ENCODE measurements at regions not wholly inside any gene's neighbourhood (a gene's known extent, or its start where the extent isn't known, plus 50 kb on each side); places are given as distances from the start of the nearest gene placed in this dataset.

GRCh38 chr16:85500220-85500619 is 112.9 kb upstream of the GSE1 start:
- no peaks in the 10 kb centered on the region for H3K9me3 Mint-ChIP-seq (ENCODE audit: unreplicated experiment)
- DNase-seq (ENCODE audit: low spot score), result no peak
- no peak overlapping the region for H3K4me3 Mint-ChIP-seq (ENCODE audit: unreplicated experiment)
- no peak for TF ChIP-seq CTCF (IDR thresholded peaks at IDR 0.05; ENCODE audit: unreplicated experiment)
- H3K4me1 Mint-ChIP-seq (ENCODE audit: unreplicated experiment), result peaks cover 6% of the 10 kb centered on the region
- no peak overlapping the region for H3K27ac Mint-ChIP-seq (ENCODE audit: unreplicated experiment)
- peaks cover 9% of the 10 kb centered on the region for H3K27me3 Mint-ChIP-seq (ENCODE audit: unreplicated experiment)
- no peaks in the 10 kb centered on the region for H3K36me3 Mint-ChIP-seq (ENCODE audit: low read depth, unreplicated experiment)

- no peak for TF ChIP-seq CTCF (IDR thresholded peaks at IDR 0.05; ENCODE audit: unreplicated experiment)
- peaks cover 9% of the 10 kb centered on the region for H3K27me3 Mint-ChIP-seq (ENCODE audit: unreplicated experiment)
- DNase-seq (ENCODE audit: low spot score), result no peak
- H3K4me1 Mint-ChIP-seq (ENCODE audit: unreplicated experiment), result peaks cover 13% of the 10 kb centered on the region
- H3K9me3 Mint-ChIP-seq (ENCODE audit: unreplicated experiment), result no peaks in the 10 kb centered on the region
- H3K4me3 Mint-ChIP-seq (ENCODE audit: unreplicated experiment), result no peak overlapping the region
- no peak overlapping the region for H3K27ac Mint-ChIP-seq (ENCODE audit: unreplicated experiment)
- H3K36me3 Mint-ChIP-seq (ENCODE audit: low read depth, unreplicated experiment), result no peaks in the 10 kb centered on the region
Measured at GRCh38 chr16:85501900-85502299, 111.2 kb upstream of the GSE1 start.

- H3K4me1 Mint-ChIP-seq (ENCODE audit: unreplicated experiment), result peaks cover 16% of the 10 kb centered on the region
- no peak overlapping the region for H3K27ac Mint-ChIP-seq (ENCODE audit: unreplicated experiment)
- no peak for DNase-seq (ENCODE audit: low spot score)
- H3K9me3 Mint-ChIP-seq (ENCODE audit: unreplicated experiment), result no peaks in the 10 kb centered on the region
- no peak overlapping the region for H3K4me3 Mint-ChIP-seq (ENCODE audit: unreplicated experiment)
- no peaks in the 10 kb centered on the region for H3K36me3 Mint-ChIP-seq (ENCODE audit: low read depth, unreplicated experiment)
- no peak for TF ChIP-seq CTCF (IDR thresholded peaks at IDR 0.05; ENCODE audit: unreplicated experiment)
- peaks cover 9% of the 10 kb centered on the region for H3K27me3 Mint-ChIP-seq (ENCODE audit: unreplicated experiment)
Measured at GRCh38 chr16:85502357-85502756, 110.8 kb upstream of the GSE1 start.

GRCh38 chr16:85503679-85504231 is 109.4 kb upstream of the GSE1 start:
- Mint-ChIP-seq H3K4me3 (ENCODE audit: unreplicated experiment) (no peak overlapping the region), H3K27ac (ENCODE audit: unreplicated experiment) (no peak overlapping the region)
- no peak for DNase-seq (ENCODE audit: low spot score)

More at GRCh38 chr16:85503679-85504231, 109.4 kb upstream of the GSE1 start:
- peaks cover 20% of the 10 kb centered on the region for H3K4me1 Mint-ChIP-seq (ENCODE audit: unreplicated experiment)
- TF ChIP-seq CTCF (IDR thresholded peaks at IDR 0.05; ENCODE audit: unreplicated experiment), result no peak
- no peaks in the 10 kb centered on the region for H3K36me3 Mint-ChIP-seq (ENCODE audit: low read depth, unreplicated experiment)
- H3K9me3 Mint-ChIP-seq (ENCODE audit: unreplicated experiment), result no peaks in the 10 kb centered on the region
- peaks cover 9% of the 10 kb centered on the region for H3K27me3 Mint-ChIP-seq (ENCODE audit: unreplicated experiment)

Data from endothelial cell (in vitro differentiated cells).